PC-9 (cell line): ENCODE measurements at regions not wholly inside any gene's neighbourhood (a gene's known extent, or its start where the extent isn't known, plus 50 kb on each side); places are given as distances from the start of the nearest gene placed in this dataset.

ENCODE experiments used
- BruUV-seq: library from RNA; stranded (reverse); fragments of 400-500 nt; replicated peaks from 2 replicates; lab custom pipeline; 2021; lab: Mats Ljungman, UMichigan
- CTCF ChIA-PET: fragments of 300-600 bp; sonication (Branson Sonifier 250); formaldehyde crosslinking; loops from one replicate; lab custom pipeline; 2022; ENCODE audit warnings: antibody characterized with exemption; lab: Charles Lee
- POLR2A ChIA-PET: fragments of 300-600 bp; sonication (Branson Sonifier 250); formaldehyde crosslinking; loops from one replicate; lab custom pipeline; 2022; ENCODE audit warnings: antibody characterized with exemption; ENCODE audit not compliant: unreplicated experiment; lab: Charles Lee
- DNase-seq, 2 experiments: peaks; one replicate each; pipeline versions ENCODE4 v3.0.0 to v3.0.0-alpha.2; 2015 to 2022; ENCODE audit warnings: mixed read lengths in 1 of 2
- H2AFZ ChIP-seq: fragments of 200-600 bp; sonication (generic); 2 replicates; pipeline ENCODE4 v1.8.1; 2017; ENCODE audit warnings: antibody characterized with exemption
- H3F3A ChIP-seq: fragments of 200-600 bp; sonication (generic); 2 replicates; pipeline ENCODE4 v1.8.1; 2017; ENCODE audit warnings: antibody characterized with exemption, mild to moderate bottlenecking, low read depth; ENCODE audit not compliant: insufficient read depth
- H3K27ac ChIP-seq: fragments of 200-600 bp; sonication (generic); 2 replicates; pipeline ENCODE4 v1.6.1; 2016; ENCODE audit warnings: mixed run types
- H3K27me3 ChIP-seq: fragments of 200-600 bp; sonication (generic); 2 replicates; pipeline ENCODE4 v1.6.1; 2016; ENCODE audit warnings: low read depth, mixed run types; ENCODE audit not compliant: insufficient read depth
- H3K36me3 ChIP-seq: fragments of 200-600 bp; sonication (generic); 2 replicates; pipeline ENCODE4 v1.6.1; 2016; ENCODE audit warnings: low read depth, mixed run types
- H3K4me1 ChIP-seq: fragments of 200-600 bp; sonication (generic); replicated peaks from 2 replicates; pipeline ENCODE4 v1.6.1; 2016; ENCODE audit warnings: mixed run types; ENCODE audit not compliant: insufficient read depth
- H3K4me2 ChIP-seq: fragments of 200-600 bp; sonication (generic); 2 replicates; pipeline ENCODE4 v1.6.1; 2017; ENCODE audit warnings: mixed run types
- H3K4me3 ChIP-seq: fragments of 200-600 bp; sonication (generic); 2 replicates; pipeline ENCODE4 v1.6.1; 2016; ENCODE audit warnings: mixed run types
- H3K79me2 ChIP-seq: fragments of 200-600 bp; sonication (generic); 2 replicates; pipeline ENCODE4 v1.6.1; 2017; ENCODE audit warnings: low read depth, mixed run types
- H3K9me2 ChIP-seq: fragments of 200-600 bp; sonication (generic); 2 replicates; pipeline ENCODE4 v1.8.1; 2017; ENCODE audit warnings: mild to moderate bottlenecking; ENCODE audit not compliant: insufficient read depth
- H3K9me3 ChIP-seq: fragments of 200-600 bp; sonication (generic); 2 replicates; pipeline ENCODE4 v1.8.1; 2016; ENCODE audit warnings: low read depth; ENCODE audit not compliant: insufficient read depth
- H4K20me1 ChIP-seq: fragments of 200-600 bp; sonication (generic); 2 replicates; pipeline ENCODE4 v1.8.1; 2017; ENCODE audit not compliant: insufficient read depth
- EZH2 ChIP-seq: fragments of 200-600 bp; sonication (generic); IDR thresholded peaks from 2 replicates; pipeline ENCODE4 v1.8.0; 2017; ENCODE audit warnings: antibody characterized with exemption, low read depth
- intact Hi-C: fragments of 100-400 bp; cut with micrococcal nuclease; formaldehyde crosslinking; loops from one replicate; pipeline ENCODE4 v1.10.0; 2022; ENCODE audit not compliant: unreplicated experiment
- TF ChIP-seq, protein P1 (sequence below): fragments of 200-600 bp; sonication (generic); conservative IDR thresholded peaks from 2 replicates; pipeline ENCODE4 v1.6.1; 2017; ENCODE audit warnings: mixed run types, antibody characterized with exemption, mild to moderate bottlenecking, moderate library complexity

DNA sequence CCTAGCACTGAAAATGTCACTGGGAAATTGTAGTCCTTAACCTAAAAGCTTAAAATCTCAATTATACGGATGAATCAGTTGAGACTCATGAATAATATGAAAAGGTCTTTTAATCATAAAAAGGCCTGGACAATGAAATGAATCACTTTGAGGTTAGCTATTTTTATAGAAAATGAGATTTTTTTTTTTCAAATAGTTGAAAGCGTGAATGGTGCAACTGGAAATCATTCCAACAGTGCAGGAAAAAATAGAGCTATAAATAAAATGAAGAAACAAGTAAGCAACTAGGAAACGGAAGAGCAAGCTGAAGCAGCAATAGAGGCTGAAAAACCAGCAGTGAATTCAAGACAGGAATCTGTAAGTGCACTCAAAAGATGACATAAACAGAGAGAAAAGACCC, 142.9 kb downstream of the BACH1 start:
- no peaks in the 10 kb centered on the region for H3K79me2 ChIP-seq
- intact Hi-C loops, result no loop called here
- no peaks in the 10 kb centered on the region for H3K27me3 ChIP-seq
- H3K9me2 ChIP-seq, result no peaks in the 10 kb centered on the region
- no peak overlapping the region for H3K27ac ChIP-seq
- ChIA-PET CTCF (no interaction called here), POLR2A (no interaction called here)
- H2AFZ ChIP-seq, result no peak overlapping the region
- no peaks in the 10 kb centered on the region for H3K9me3 ChIP-seq
- H3K4me3 ChIP-seq, result no peak overlapping the region
- no peaks in the 10 kb centered on the region for H3F3A ChIP-seq
- no TSS peak for BruUV-seq
- no peaks in the 10 kb centered on the region for H3K4me1 ChIP-seq
- no peaks in the 10 kb centered on the region for H4K20me1 ChIP-seq
- no peaks in the 10 kb centered on the region for H3K36me3 ChIP-seq
- no peak overlapping the region for H3K4me2 ChIP-seq
- TF ChIP-seq EZH2, result no peak
- TF ChIP-seq, protein P1, sequence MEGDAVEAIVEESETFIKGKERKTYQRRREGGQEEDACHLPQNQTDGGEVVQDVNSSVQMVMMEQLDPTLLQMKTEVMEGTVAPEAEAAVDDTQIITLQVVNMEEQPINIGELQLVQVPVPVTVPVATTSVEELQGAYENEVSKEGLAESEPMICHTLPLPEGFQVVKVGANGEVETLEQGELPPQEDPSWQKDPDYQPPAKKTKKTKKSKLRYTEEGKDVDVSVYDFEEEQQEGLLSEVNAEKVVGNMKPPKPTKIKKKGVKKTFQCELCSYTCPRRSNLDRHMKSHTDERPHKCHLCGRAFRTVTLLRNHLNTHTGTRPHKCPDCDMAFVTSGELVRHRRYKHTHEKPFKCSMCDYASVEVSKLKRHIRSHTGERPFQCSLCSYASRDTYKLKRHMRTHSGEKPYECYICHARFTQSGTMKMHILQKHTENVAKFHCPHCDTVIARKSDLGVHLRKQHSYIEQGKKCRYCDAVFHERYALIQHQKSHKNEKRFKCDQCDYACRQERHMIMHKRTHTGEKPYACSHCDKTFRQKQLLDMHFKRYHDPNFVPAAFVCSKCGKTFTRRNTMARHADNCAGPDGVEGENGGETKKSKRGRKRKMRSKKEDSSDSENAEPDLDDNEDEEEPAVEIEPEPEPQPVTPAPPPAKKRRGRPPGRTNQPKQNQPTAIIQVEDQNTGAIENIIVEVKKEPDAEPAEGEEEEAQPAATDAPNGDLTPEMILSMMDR, result no peak
- no peak for DNase-seq

- Histone ChIP-seq H3K4me2 (no peak overlapping the region), H3K27ac (no peak overlapping the region), H2AFZ (no peak overlapping the region), H3K9me3 (no peaks in the 10 kb centered on the region), H3K79me2 (no peaks in the 10 kb centered on the region), H3K27me3 (no peaks in the 10 kb centered on the region), H3K4me3 (no peak overlapping the region), H3K4me1 (no peaks in the 10 kb centered on the region), H3F3A (no peaks in the 10 kb centered on the region), H3K9me2 (no peaks in the 10 kb centered on the region), H4K20me1 (no peaks in the 10 kb centered on the region), H3K36me3 (no peaks in the 10 kb centered on the region)
- POLR2A ChIA-PET, result no interaction called here
- DNase-seq, result no peak
- no TSS peak for BruUV-seq
- CTCF ChIA-PET, result no interaction called here
- intact Hi-C loops, result no loop called here
- TF ChIP-seq EZH2, result no peak
- TF ChIP-seq, protein P1, result no peak
Measured at GRCh38 chr21:29443411-29444010, 144.8 kb downstream of the BACH1 start.

- TF ChIP-seq, protein P1, result no peak
- TF ChIP-seq EZH2, result no peak
- CTCF ChIA-PET, result no interaction called here
- BruUV-seq, result no TSS peak
Measured at GRCh38 chr21:29448766-29449165, 150.0 kb downstream of the BACH1 start.

More at GRCh38 chr21:29448766-29449165, 150.0 kb downstream of the BACH1 start:
- H3F3A ChIP-seq, result no peaks in the 10 kb centered on the region
- H3K4me3 ChIP-seq, result no peak overlapping the region
- no peaks in the 10 kb centered on the region for H3K27me3 ChIP-seq
- H4K20me1 ChIP-seq, result no peaks in the 10 kb centered on the region
- H3K9me2 ChIP-seq, result no peaks in the 10 kb centered on the region
- H3K4me1 ChIP-seq, result no peaks in the 10 kb centered on the region
- DNase-seq, result no peak
- no peak overlapping the region for H3K27ac ChIP-seq
- H3K79me2 ChIP-seq, result no peaks in the 10 kb centered on the region
- intact Hi-C loops, result no loop called here
- POLR2A ChIA-PET, result no interaction called here
- H3K9me3 ChIP-seq, result no peaks in the 10 kb centered on the region
- H2AFZ ChIP-seq, result no peak overlapping the region
- H3K36me3 ChIP-seq, result no peaks in the 10 kb centered on the region
- no peak overlapping the region for H3K4me2 ChIP-seq
